ENCODE measurements at regions not wholly inside any gene's neighbourhood (a gene's known extent, or its start where the extent isn't known, plus 50 kb on each side); places are given as distances from the start of the nearest gene placed in this dataset.

DNA sequence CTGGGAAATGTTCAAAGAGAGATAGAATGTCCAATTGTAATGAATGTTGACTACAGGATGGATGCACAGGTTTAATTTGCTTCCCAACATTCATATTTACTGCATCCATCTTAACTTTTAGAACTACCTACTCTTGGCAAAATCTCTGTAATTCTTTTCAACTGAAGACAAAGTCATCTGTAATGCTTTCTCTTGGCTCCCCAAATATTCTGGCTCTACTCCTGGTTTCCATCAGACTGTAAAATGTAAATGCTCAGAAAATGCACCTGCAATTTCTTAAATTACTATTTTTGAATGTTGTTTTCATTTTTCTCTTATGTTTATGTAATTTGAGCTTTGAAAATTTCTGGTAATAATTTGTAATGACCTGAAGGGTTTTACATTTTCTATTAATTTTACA, 480.8 kb upstream of the IMPG1 start:
- TF ChIP-seq POLR2A (IDR thresholded peaks at IDR 0.05) (no peak), EP300 (IDR thresholded peaks at IDR 0.05) (no peak)
- TF ChIP-seq, protein P1, sequence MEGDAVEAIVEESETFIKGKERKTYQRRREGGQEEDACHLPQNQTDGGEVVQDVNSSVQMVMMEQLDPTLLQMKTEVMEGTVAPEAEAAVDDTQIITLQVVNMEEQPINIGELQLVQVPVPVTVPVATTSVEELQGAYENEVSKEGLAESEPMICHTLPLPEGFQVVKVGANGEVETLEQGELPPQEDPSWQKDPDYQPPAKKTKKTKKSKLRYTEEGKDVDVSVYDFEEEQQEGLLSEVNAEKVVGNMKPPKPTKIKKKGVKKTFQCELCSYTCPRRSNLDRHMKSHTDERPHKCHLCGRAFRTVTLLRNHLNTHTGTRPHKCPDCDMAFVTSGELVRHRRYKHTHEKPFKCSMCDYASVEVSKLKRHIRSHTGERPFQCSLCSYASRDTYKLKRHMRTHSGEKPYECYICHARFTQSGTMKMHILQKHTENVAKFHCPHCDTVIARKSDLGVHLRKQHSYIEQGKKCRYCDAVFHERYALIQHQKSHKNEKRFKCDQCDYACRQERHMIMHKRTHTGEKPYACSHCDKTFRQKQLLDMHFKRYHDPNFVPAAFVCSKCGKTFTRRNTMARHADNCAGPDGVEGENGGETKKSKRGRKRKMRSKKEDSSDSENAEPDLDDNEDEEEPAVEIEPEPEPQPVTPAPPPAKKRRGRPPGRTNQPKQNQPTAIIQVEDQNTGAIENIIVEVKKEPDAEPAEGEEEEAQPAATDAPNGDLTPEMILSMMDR (IDR thresholded peaks at IDR 0.05) = no peak
